Stimulated activated CD8-positive, alpha-beta memory T cell treated with anti-CD3 and anti-CD28 coated beads, Interleukin-7, amount 100 ng/mL, for 1 hour (primary cell): ENCODE measurements at regions not wholly inside any gene's neighbourhood (a gene's known extent, or its start where the extent isn't known, plus 50 kb on each side); places are given as distances from the start of the nearest gene placed in this dataset.

Experiments
- DNase-seq, 2 donors: peaks; one replicate each; pipeline ENCODE4 v3.0.0-alpha.2; 2020; ENCODE audit warnings: low read depth in 2 of 2

GRCh38 chr4:108365551-108365950 is 196.8 kb upstream of the LEF1 start:
- no peak for DNase-seq

- no peak for DNase-seq
These were observed 193.2 kb upstream of the LEF1 start for GRCh38 chr4:108361886-108362285.

GRCh38 chr4:108361446-108361820 is 192.7 kb upstream of the LEF1 start:
- DNase-seq: no peak

GRCh38 chr4:108360754-108361445 is 192.2 kb upstream of the LEF1 start:
- DNase-seq: no peak

GRCh38 chr4:108359986-108360681 is 191.4 kb upstream of the LEF1 start:
- no peak for DNase-seq

GRCh38 chr4:108359130-108359985 is 190.6 kb upstream of the LEF1 start:
- no peak for DNase-seq

- DNase-seq: no peak
These were observed 187.3 kb upstream of the LEF1 start for GRCh38 chr4:108355902-108356535.

- no peak for DNase-seq
These were observed 186.6 kb upstream of the LEF1 start for GRCh38 chr4:108355186-108355901.

- no peak for DNase-seq
These were observed 184.1 kb upstream of the LEF1 start for GRCh38 chr4:108352664-108353308.

GRCh38 chr4:108351791-108352190 is 183.1 kb upstream of the LEF1 start:
- DNase-seq: no peak

GRCh38 chr4:108350332-108350731 is 181.6 kb upstream of the LEF1 start:
- no peak for DNase-seq

GRCh38 chr4:108346818-108347210 is 178.1 kb upstream of the LEF1 start:
- DNase-seq: no peak

- DNase-seq: no peak
These were observed 177.4 kb upstream of the LEF1 start for GRCh38 chr4:108345862-108346817.

GRCh38 chr4:108342325-108342970 is 173.7 kb upstream of the LEF1 start:
- no peak for DNase-seq

GRCh38 chr4:108337923-108338322 is 169.2 kb upstream of the LEF1 start:
- no peak for DNase-seq

GRCh38 chr4:108336076-108336475 is 167.3 kb upstream of the LEF1 start:
- DNase-seq: no peak

- DNase-seq: no peak
These were observed 166.3 kb upstream of the LEF1 start for GRCh38 chr4:108335081-108335480.

- DNase-seq: no peak
These were observed 165.3 kb upstream of the LEF1 start for GRCh38 chr4:108334031-108334430.

GRCh38 chr4:108333353-108333942 is 164.7 kb upstream of the LEF1 start:
- DNase-seq: no peak
